Keratinocyte (primary cell): ENCODE measurements at regions not wholly inside any gene's neighbourhood (a gene's known extent, or its start where the extent isn't known, plus 50 kb on each side); places are given as distances from the start of the nearest gene placed in this dataset.

Experiments used
- DNase-seq: peaks from one replicate; pipeline ENCODE4 v3.0.0-alpha.2; 2011; ENCODE audit warnings: low read depth, missing footprints, low spot score
- FAIRE-seq: peaks from 2 replicates; lab custom pipeline; 2011; peaks lifted over from hg19 to GRCh38; lab: Jason Lieb, UNC
- H2AFZ ChIP-seq: 2 replicates; pipeline ENCODE4 v1.6.0; 2012; ENCODE audit warnings: low read length, control low read depth, inconsistent platforms; ENCODE audit not compliant: control insufficient read depth
- H3K27ac ChIP-seq: 2 replicates; pipeline ENCODE4 v1.5.1; 2011; ENCODE audit warnings: low read length; ENCODE audit not compliant: control insufficient read depth, insufficient read depth
- H3K27me3 ChIP-seq: 3 replicates; pipeline ENCODE4 v1.6.0; 2011; ENCODE audit warnings: low read length; ENCODE audit not compliant: control insufficient read depth, insufficient read depth; ENCODE audit errors: extremely low read depth
- H3K36me3 ChIP-seq, 2 experiments: 2 replicates in 1 of 2; 3 replicates in 1 of 2; pipeline ENCODE4 v1.5.1; 2011; ENCODE audit warnings: low read length in 2 of 2, mild to moderate bottlenecking in 1 of 2; ENCODE audit not compliant: control insufficient read depth in 2 of 2, insufficient read depth in 2 of 2; ENCODE audit errors: extremely low read depth in 1 of 2
- H3K4me1 ChIP-seq: 3 replicates; pipeline ENCODE4 v1.5.1; 2011; ENCODE audit warnings: low read length; ENCODE audit not compliant: control insufficient read depth, insufficient read depth; ENCODE audit errors: extremely low read depth
- H3K4me2 ChIP-seq: 3 replicates; pipeline ENCODE4 v1.6.0; 2011; ENCODE audit warnings: low read depth, low read length; ENCODE audit not compliant: control insufficient read depth, insufficient read depth; ENCODE audit errors: extremely low read depth
- H3K4me3 ChIP-seq, 3 experiments: fragments of 200-600 bp in 1 of 3; sonication (generic) in 1 of 3; 2 replicates in 2 of 3; 3 replicates in 1 of 3; pipeline ENCODE4 v1.5.1; 2011 to 2016; ENCODE audit warnings: low read length in 3 of 3, mild to moderate bottlenecking in 3 of 3, control low read depth in 2 of 3, inconsistent platforms in 1 of 3, low read depth in 1 of 3, mixed read lengths in 1 of 3, mixed run types in 1 of 3, moderate library complexity in 1 of 3; ENCODE audit not compliant: control insufficient read depth in 2 of 3, insufficient read depth in 2 of 3; ENCODE audit errors: extremely low read depth in 1 of 3
- H3K79me2 ChIP-seq: 2 replicates; pipeline ENCODE4 v1.6.0; 2012; ENCODE audit warnings: low read length; ENCODE audit not compliant: control insufficient read depth, insufficient read depth
- H3K9ac ChIP-seq: 3 replicates; pipeline ENCODE4 v1.6.0; 2011; ENCODE audit warnings: low read length; ENCODE audit not compliant: control insufficient read depth, insufficient read depth; ENCODE audit errors: extremely low read depth
- H3K9me1 ChIP-seq: 3 replicates; pipeline ENCODE4 v1.6.0; 2011; ENCODE audit warnings: low read length; ENCODE audit not compliant: control insufficient read depth, insufficient read depth; ENCODE audit errors: extremely low read depth
- H3K9me3 ChIP-seq: 2 replicates; pipeline ENCODE4 v1.5.1; 2012; ENCODE audit warnings: low read depth, low read length; ENCODE audit not compliant: control insufficient read depth
- H4K20me1 ChIP-seq: 3 replicates; pipeline ENCODE4 v1.6.0; 2011; ENCODE audit warnings: low read length; ENCODE audit not compliant: control insufficient read depth, insufficient read depth; ENCODE audit errors: extremely low read depth
- EZH2 ChIP-seq: IDR thresholded peaks from one replicate; pipeline ENCODE4 v1.6.1; 2012; ENCODE audit warnings: inconsistent platforms, mild to moderate bottlenecking, low read length, moderate library complexity
- dilution Hi-C: fragments of 300-500 bp; cut with MboI; formaldehyde crosslinking; loops from one replicate; pipeline ENCODE4 v1.7.0; 2020; ENCODE audit warnings: low sequenced_read_pairs; ENCODE audit not compliant: extremely low pct_ligation_motif_present
- TF ChIP-seq, protein P1 (sequence below), 3 experiments: IDR thresholded peaks in 1 of 3; conservative IDR thresholded peaks in 1 of 3; optimal IDR thresholded peaks in 1 of 3; 2 replicates in 2 of 3; 3 replicates in 1 of 3; pipeline versions ENCODE3 to v1.5.1; 2011; ENCODE audit warnings: low read length in 3 of 3, mild to moderate bottlenecking in 3 of 3, moderate library complexity in 2 of 3, control low read depth in 1 of 3, inconsistent platforms in 1 of 3; ENCODE audit not compliant: insufficient read depth in 2 of 3; ENCODE audit errors: extremely low read depth in 1 of 3

DNA sequence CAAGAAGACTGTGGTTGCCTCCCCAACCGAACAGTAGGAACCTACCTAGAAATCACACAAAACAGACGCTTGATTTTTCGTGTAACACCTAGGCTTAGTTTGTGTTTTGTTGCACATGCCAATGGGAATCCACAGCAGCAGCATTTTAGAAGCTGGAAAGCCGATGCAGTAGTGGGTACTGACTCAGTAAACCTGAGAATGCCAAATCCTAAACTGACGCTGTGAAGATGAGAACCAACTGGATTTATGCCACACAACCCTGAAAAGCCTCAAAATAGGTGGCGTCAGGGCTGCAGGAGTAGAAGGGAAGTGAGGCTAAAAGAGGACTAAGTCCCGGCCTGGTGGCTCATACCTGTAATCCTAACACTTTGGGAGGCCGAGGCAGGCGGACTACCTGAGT lies 162.5 kb downstream of the REEP3 start:
- no peak for FAIRE-seq
- H4K20me1 ChIP-seq = no peaks in the 10 kb centered on the region

DNA sequence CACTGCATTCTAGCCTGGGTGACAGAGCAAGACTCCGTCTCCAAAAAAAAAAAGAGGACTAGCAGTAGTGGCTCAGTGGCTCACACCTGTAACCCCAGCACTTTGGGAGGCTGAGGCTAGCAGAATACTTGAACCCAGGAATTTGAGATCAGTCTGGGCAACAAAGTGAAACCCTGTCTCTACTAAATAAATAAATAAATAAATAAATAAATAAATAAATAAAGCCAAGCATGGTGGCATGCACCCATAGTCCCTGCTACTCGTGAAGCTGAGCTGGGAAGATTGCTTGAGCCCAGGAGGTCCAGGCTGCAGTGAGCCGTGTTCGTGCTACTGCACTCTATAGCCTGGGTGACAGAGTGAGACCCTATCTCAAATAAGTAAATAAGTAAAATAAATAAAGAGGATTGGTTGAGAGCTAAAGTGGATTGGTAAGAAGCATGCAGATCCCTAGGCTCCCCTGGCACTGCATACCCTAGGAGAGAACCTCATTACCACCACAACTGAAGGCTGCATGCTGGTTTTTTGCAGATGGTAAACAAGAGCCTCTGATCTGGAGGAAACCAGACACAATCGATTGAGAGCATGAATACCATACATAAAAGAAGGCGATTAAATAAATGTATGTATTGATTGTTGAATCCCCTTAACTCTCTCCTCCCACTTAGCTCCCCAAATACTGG lies 163.2 kb downstream of the REEP3 start:
- FAIRE-seq (no peak), DNase-seq (no peak)
- peaks cover 6% of the 10 kb centered on the region for H3K4me1 ChIP-seq
- H4K20me1 ChIP-seq = no peaks in the 10 kb centered on the region
- H3K36me3 ChIP-seq = no peaks in the 10 kb centered on the region
- no peaks in the 10 kb centered on the region for H3K9me1 ChIP-seq
- dilution Hi-C loops = no loop called here
- no peak overlapping the region for H2AFZ ChIP-seq
- H3K27ac ChIP-seq = no peak overlapping the region
- TF ChIP-seq, protein P1, sequence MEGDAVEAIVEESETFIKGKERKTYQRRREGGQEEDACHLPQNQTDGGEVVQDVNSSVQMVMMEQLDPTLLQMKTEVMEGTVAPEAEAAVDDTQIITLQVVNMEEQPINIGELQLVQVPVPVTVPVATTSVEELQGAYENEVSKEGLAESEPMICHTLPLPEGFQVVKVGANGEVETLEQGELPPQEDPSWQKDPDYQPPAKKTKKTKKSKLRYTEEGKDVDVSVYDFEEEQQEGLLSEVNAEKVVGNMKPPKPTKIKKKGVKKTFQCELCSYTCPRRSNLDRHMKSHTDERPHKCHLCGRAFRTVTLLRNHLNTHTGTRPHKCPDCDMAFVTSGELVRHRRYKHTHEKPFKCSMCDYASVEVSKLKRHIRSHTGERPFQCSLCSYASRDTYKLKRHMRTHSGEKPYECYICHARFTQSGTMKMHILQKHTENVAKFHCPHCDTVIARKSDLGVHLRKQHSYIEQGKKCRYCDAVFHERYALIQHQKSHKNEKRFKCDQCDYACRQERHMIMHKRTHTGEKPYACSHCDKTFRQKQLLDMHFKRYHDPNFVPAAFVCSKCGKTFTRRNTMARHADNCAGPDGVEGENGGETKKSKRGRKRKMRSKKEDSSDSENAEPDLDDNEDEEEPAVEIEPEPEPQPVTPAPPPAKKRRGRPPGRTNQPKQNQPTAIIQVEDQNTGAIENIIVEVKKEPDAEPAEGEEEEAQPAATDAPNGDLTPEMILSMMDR (optimal IDR thresholded peaks at IDR 0.05 in 1 of 3, IDR thresholded peaks at IDR 0.05 in 1 of 3, conservative IDR thresholded peaks at IDR 0.05 in 1 of 3; ENCODE audit: extremely low read depth in 1 of 3, insufficient read depth in 2 of 3, low read length in 3 of 3) = no peak
- no peak for TF ChIP-seq EZH2
- H3K4me3 ChIP-seq = no peak overlapping the region
- no peaks in the 10 kb centered on the region for H3K27me3 ChIP-seq
- no peak overlapping the region for H3K9ac ChIP-seq
- no peaks in the 10 kb centered on the region for H3K9me3 ChIP-seq
- H3K4me2 ChIP-seq = no peak overlapping the region
- H3K79me2 ChIP-seq = no peaks in the 10 kb centered on the region

More for the DNA sequence above, 162.5 kb downstream of the REEP3 start:
- Histone ChIP-seq H3K9me1 (no peaks in the 10 kb centered on the region), H2AFZ (no peak overlapping the region), H3K27me3 (no peaks in the 10 kb centered on the region), H3K9me3 (no peaks in the 10 kb centered on the region), H3K79me2 (no peaks in the 10 kb centered on the region), H3K27ac (no peak overlapping the region), H3K4me3 (no peak overlapping the region), H3K4me2 (no peak overlapping the region), H3K9ac (no peak overlapping the region), H3K36me3 (no peaks in the 10 kb centered on the region), H3K4me1 (peaks cover 6% of the 10 kb centered on the region)
- no peak for DNase-seq
- TF ChIP-seq EZH2 = no peak
- TF ChIP-seq, protein P1 (optimal IDR thresholded peaks at IDR 0.05 in 1 of 3, IDR thresholded peaks at IDR 0.05 in 1 of 3, conservative IDR thresholded peaks at IDR 0.05 in 1 of 3; ENCODE audit: extremely low read depth in 1 of 3, insufficient read depth in 2 of 3, low read length in 3 of 3) = no peak
- dilution Hi-C loops = no loop called here
